H7 (cell line): ENCODE measurements at regions not wholly inside any gene's neighbourhood (a gene's known extent, or its start where the extent isn't known, plus 50 kb on each side); places are given as distances from the start of the nearest gene placed in this dataset.
"Not testable (repeated sequence)": the region's sequence is repeated elsewhere in the genome, so short reads cannot be mapped to it uniquely, and the experiment has no call there.

ENCODE experiments used
- DNase-seq: peaks from one replicate; pipeline ENCODE4 v3.0.0; 2012
- H3K27me3 ChIP-seq: 2 replicates; pipeline ENCODE4 v1.6.0; 2011; ENCODE audit warnings: mild to moderate bottlenecking, low read length; ENCODE audit not compliant: control insufficient read depth, insufficient read depth
- H3K36me3 ChIP-seq: replicated peaks from 2 replicates; pipeline ENCODE4 v1.5.1; 2011; ENCODE audit warnings: low read length; ENCODE audit not compliant: control insufficient read depth, insufficient read depth
- H3K4me3 ChIP-seq: 2 replicates; pipeline ENCODE4 v1.5.1; 2011; ENCODE audit warnings: low read depth, mild to moderate bottlenecking, control low read depth, low read length, moderate library complexity; ENCODE audit not compliant: insufficient read depth

GRCh38 chr1:213573648-213574009, 414.1 kb upstream of the PROX1 start:
- no peak overlapping the region for H3K4me3 ChIP-seq

GRCh38 chr1:213582976-213583567, 404.7 kb upstream of the PROX1 start:
- Histone ChIP-seq H3K27me3 (no peaks in the 10 kb centered on the region), H3K4me3 (no peak overlapping the region), H3K36me3 (no peaks in the 10 kb centered on the region)
- no peak for DNase-seq

More at GRCh38 chr1:213573648-213574009, 414.1 kb upstream of the PROX1 start:
- no peak for DNase-seq
- no peaks in the 10 kb centered on the region for H3K27me3 ChIP-seq
- no peaks in the 10 kb centered on the region for H3K36me3 ChIP-seq

GRCh38 chr1:213584272-213584671, 403.5 kb upstream of the PROX1 start:
- H3K27me3 ChIP-seq: no peaks in the 10 kb centered on the region
- H3K4me3 ChIP-seq: no peak overlapping the region
- no peaks in the 10 kb centered on the region for H3K36me3 ChIP-seq
- DNase-seq: no peak

GRCh38 chr1:213585402-213585801, 402.4 kb upstream of the PROX1 start:
- no peak overlapping the region for H3K4me3 ChIP-seq
- DNase-seq: no peak
- H3K27me3 ChIP-seq: no peaks in the 10 kb centered on the region
- no peaks in the 10 kb centered on the region for H3K36me3 ChIP-seq

GRCh38 chr1:213585959-213586586, 401.7 kb upstream of the PROX1 start:
- Histone ChIP-seq H3K4me3 (no peak overlapping the region), H3K27me3 (no peaks in the 10 kb centered on the region), H3K36me3 (no peaks in the 10 kb centered on the region)
- DNase-seq: no peak

- H3K27me3 ChIP-seq: no peaks in the 10 kb centered on the region
- no peak overlapping the region for H3K4me3 ChIP-seq
- H3K36me3 ChIP-seq: no peaks in the 10 kb centered on the region
- DNase-seq: no peak
Measured at GRCh38 chr1:213586587-213586972, 401.2 kb upstream of the PROX1 start.

GRCh38 chr1:213596729-213597128, 391.0 kb upstream of the PROX1 start:
- no peak for DNase-seq
- Histone ChIP-seq H3K4me3 (no peak overlapping the region), H3K36me3 (no peaks in the 10 kb centered on the region), H3K27me3 (no peaks in the 10 kb centered on the region)

- Histone ChIP-seq H3K4me3 (no peak overlapping the region), H3K27me3 (no peaks in the 10 kb centered on the region), H3K36me3 (no peaks in the 10 kb centered on the region)
- DNase-seq: no peak
Measured at GRCh38 chr1:213598263-213598662, 389.5 kb upstream of the PROX1 start.

GRCh38 chr1:213600879-213601278, 386.9 kb upstream of the PROX1 start:
- Histone ChIP-seq H3K27me3 (no peaks in the 10 kb centered on the region), H3K36me3 (no peaks in the 10 kb centered on the region), H3K4me3 (no peak overlapping the region)
- no peak for DNase-seq

- H3K36me3 ChIP-seq, DNase-seq, H3K27me3 ChIP-seq, H3K4me3 ChIP-seq: not testable (repeated sequence)
Measured at GRCh38 chr1:213601705-213602104, 386.1 kb upstream of the PROX1 start.

GRCh38 chr1:213602796-213603486, 384.8 kb upstream of the PROX1 start:
- no peaks in the 10 kb centered on the region for H3K27me3 ChIP-seq
- no peaks in the 10 kb centered on the region for H3K36me3 ChIP-seq
- no peak overlapping the region for H3K4me3 ChIP-seq
- DNase-seq: peak; percentile 18

- DNase-seq: no peak
- H3K36me3 ChIP-seq: no peaks in the 10 kb centered on the region
- no peak overlapping the region for H3K4me3 ChIP-seq
- no peaks in the 10 kb centered on the region for H3K27me3 ChIP-seq
Measured at GRCh38 chr1:213604477-213604876, 383.3 kb upstream of the PROX1 start.

- Histone ChIP-seq H3K36me3 (no peaks in the 10 kb centered on the region), H3K27me3 (no peaks in the 10 kb centered on the region), H3K4me3 (no peak overlapping the region)
- no peak for DNase-seq
Measured at GRCh38 chr1:213605732-213606131, 382.0 kb upstream of the PROX1 start.

- H3K27me3 ChIP-seq: no peaks in the 10 kb centered on the region
- H3K4me3 ChIP-seq: no peak overlapping the region
- H3K36me3 ChIP-seq: no peaks in the 10 kb centered on the region
- no peak for DNase-seq
Measured at GRCh38 chr1:213606252-213606820, 381.4 kb upstream of the PROX1 start.

- H3K36me3 ChIP-seq: no peaks in the 10 kb centered on the region
- no peak for DNase-seq
- H3K4me3 ChIP-seq: no peak overlapping the region
- H3K27me3 ChIP-seq: no peaks in the 10 kb centered on the region
Measured at GRCh38 chr1:213613549-213613948, 374.2 kb upstream of the PROX1 start.
